NCI-H1092 (cell line): ENCODE measurements at regions not wholly inside any gene's neighbourhood (a gene's known extent, or its start where the extent isn't known, plus 50 kb on each side); places are given as distances from the start of the nearest gene placed in this dataset.

Source experiments
- DNase-seq: peaks from one replicate; lab custom pipeline; 2025; lab: John Stamatoyannopoulos, UW

DNA sequence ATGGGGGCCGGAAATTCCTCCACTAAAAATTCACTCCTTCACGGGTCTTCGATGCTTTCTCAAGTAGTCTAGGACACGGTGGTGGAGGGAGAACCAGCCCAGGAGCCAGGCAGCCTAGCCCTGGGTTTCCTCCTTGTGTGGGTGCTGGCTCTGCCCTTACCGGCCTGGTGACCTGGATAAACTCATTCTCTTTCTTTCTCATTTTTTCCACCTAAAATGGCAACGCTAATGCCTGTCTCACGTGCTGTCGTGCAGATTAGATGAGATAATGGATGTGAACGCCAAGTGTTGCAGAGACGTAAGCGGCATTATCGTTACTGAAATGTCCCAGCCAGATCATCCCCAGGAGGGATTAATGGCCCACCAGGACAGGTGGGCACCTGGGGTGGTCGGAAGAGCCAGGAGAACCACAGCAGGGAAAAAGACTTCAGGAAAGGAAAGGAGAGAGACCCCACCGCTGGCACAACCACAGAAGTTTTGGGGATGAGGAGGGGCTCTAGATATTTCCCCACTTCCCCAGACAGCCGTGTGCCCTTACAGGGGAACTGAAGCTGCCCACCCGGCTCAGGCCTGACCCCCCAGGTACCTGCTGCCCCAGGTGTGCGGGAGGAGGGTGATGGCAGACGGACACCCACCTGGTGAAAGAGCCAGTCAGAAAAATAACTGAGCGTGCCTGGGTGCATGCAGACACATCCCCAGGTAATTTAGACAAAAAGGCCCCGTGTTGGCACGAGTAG is 100.8 kb upstream of the ASAP2 start:
- DNase-seq, result no peak

GRCh38 chr2:9103663-9104277 is 100.3 kb upstream of the MBOAT2 start:
- DNase-seq, result no peak

DNA sequence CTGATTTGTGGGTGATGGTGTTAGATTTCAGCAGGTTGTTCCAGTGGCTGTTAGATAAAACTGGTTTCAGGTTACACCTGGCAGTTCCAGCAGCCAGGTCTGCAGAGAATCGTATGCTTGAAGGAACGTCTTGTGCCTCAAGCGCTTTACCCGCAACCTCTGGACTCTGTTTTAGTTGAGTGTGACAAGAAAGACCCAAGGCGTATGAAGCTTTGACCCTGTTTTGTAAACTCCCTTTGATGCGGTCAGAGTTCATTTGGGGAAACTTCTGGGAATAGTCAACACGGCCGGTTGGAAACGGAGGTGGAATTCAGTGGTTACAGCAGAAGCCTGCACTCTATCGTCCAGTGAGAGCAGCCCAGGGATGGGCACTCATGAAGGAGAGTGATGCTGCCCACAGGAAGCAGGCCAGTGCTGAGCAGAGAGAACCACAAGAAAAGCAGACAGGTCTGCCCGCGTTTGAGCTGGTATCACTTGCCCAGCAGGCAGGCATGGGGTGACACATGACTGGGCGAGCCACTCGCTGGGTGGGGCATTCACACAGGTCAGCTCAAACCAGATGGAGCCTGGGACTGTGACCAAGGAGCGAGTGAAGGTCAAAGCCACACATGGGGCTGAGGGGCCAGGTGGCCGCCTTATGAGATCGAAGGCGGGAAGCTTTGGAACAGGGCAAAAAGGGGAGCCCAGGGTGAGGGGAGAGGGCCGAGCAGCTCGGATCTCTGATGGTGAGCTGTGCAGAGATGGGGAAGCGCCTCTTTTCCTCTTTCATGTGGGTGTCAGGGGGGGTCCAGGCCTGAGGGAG is 99.6 kb upstream of the MBOAT2 start:
- DNase-seq, result no peak

DNA sequence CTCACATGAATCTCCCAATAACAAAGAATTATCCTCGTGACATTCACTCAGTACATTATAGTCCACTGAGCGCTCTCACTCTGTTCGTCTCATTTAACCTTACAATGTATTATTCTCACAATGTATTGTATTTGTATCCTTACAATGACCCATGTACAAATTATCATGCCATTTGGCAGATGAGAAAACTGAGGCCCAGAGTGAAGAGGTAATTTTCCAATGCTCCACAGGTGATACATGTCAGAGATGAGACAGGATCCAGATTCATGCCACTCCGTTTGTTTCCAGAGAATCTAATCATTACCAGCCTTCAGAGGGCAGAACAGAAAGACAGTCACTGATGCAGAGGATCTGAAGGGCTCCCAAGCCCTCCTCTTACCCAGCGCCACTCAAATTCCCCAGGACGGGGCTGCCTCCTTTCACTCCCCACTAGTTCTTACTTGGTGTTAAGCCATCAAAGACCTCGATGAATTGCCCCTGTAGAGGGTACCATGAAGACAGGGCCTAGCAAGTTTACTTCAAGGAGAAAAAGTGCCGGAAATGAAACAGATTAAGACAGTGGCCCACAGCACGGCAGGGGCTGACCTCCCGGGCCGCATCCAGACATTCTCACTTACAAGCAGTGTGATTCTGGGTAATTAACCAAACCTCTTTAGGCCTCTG is 98.4 kb upstream of the MBOAT2 start:
- DNase-seq, result no peak

DNA sequence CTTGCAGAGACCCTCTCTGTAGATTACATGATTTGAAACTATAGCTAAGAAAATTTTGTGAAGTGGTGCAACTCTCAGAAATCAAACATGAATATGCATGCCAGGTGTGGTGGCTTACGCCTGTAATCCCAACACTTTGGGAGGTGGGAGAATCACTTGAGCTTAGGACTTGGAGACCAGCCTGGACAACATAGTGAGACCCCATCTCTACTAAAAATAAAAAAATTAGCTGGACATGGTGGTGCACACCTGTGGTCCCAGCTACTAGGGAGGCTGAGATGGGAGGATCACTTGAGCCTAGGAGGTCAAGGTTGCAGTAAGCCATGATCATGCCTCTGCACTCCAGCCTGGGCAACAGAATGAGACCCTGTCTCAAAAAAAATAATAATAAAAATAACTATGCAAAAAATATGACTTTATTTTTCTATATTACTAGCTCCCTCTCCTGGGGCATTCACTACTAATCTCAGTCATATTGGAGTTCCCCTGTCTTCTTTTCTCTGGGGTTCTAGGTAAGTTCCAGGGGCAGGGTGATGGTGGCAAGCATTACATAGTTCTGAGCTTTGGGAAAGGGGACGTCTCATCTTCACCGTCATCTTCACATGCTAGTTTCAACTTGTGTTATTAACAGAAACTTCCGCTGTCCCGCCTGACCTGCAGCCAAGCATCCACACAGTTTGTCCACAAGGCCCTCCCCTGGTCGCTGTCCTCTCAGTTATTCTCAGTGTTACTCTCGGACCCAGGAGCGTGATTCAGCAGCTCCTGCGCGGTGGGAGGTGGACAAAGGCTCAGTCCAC is 96.8 kb upstream of the MBOAT2 start:
- no peak for DNase-seq

- DNase-seq, result no peak
These were observed 95.9 kb upstream of the MBOAT2 start for GRCh38 chr2:9099341-9099751.

GRCh38 chr2:9097892-9098291 is 94.4 kb upstream of the MBOAT2 start:
- DNase-seq, result no peak

GRCh38 chr2:9097239-9097638 is 93.8 kb upstream of the MBOAT2 start:
- no peak for DNase-seq

- no peak for DNase-seq
These were observed 93.3 kb upstream of the MBOAT2 start for GRCh38 chr2:9096761-9097160.

DNA sequence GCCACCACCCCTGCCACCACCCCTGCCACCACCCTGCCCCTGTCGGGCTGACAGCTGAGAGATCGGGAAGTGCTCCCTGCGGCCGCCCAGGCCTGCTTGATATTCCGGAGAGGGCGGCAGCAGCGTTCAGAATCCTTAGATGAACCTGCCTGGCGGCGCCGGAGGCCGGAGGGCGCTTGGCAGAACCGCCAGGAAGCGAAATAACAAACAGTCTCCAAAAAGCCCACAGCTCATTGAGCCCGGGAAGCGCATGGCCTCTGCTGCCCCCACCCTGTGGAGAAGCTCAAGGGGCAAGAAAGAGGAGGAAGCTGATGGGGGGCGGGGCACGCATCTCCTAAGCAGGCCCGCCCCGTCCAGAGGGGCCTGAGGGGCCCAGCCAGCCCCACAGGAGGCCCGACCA is 92.2 kb upstream of the MBOAT2 start:
- DNase-seq, result no peak

DNA sequence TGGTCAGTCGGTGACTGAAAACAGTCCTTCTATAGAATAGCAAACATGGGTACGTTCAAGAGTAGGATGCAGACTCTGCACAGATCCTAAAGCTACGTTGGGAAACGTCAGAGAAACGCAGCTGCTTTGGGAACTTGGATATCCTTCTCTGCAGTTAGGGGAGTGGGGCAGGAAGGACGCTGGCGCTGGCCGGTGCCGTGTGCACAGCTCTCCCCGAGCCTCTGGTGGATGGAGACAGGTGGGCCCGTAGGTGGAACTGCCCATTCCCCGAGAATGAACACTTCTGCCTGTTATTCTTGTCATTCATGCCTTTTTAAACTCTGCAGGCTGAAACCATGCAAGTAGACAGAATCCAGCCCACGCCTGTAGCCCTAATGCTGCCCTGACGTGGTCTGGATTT is 91.7 kb upstream of the MBOAT2 start:
- no peak for DNase-seq

DNA sequence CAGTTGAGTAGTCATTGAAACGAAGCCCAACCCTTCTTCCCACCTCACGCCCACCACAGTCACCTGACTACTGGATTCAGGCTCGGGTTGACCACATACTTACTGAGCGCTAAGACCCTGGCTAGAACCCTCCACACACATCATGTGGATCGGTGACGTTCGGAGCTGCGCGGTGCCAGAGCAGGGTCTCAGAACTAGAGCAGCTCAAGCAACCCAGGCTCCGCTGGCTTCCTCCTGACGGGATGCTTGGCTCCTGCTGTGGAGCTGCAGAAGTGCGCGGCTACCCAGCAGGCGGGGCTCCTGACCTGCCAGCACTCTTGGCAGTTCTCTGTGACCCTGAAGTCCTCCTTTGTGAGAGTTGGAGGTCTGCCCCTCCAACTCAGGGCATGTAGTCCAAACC is 90.6 kb upstream of the MBOAT2 start:
- no peak for DNase-seq

GRCh38 chr2:9093324-9093723 is 89.8 kb upstream of the MBOAT2 start:
- no peak for DNase-seq

GRCh38 chr2:9092383-9093282 is 89.1 kb upstream of the MBOAT2 start:
- DNase-seq, result no peak

- DNase-seq, result no peak
These were observed 88.3 kb upstream of the MBOAT2 start for GRCh38 chr2:9091811-9092210.

DNA sequence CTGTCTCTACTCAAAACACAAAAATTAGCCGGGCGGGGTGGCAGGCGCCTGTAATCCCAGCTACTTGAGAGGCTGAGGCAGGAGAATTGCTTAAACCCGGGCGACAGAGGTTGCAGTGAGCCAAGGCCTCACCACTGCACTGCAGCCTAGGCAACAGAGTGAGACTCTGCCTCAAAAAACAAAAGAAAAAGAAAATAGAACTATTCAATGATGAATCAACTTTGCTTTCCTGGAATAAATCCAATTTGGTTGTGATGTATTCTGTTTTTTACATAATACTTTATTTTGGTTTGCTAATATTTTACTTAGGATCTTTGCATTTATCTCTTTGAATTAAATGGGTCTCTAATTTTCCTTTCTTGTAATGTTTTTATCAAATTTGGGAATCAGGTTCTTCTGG is 86.3 kb upstream of the MBOAT2 start:
- no peak for DNase-seq

DNA sequence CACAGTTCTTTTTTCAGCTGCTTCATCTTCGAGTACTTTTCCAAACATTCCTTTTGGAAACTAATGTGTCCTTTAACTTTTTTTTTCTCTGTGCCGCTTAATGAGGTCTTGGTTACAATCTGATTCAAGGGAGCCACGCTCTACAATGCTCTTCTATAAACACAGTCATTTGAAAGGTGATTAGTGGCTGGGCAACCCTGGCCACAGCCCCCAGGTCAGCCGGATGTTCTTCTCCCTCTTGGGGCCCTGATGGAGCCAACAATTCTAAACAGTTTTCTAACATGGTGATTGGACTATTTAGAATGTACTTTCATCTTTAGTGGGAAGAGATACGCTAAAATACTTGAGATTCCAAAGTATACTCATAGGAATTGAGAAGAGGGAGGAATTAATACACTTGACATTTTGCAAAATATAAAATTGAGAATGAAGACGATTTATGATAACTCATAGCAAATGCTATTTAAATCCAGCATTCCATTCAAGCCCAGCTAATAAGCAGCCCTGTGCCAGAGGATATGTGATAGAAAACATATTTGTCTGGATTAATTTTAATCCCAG is 83.7 kb upstream of the MBOAT2 start:
- no peak for DNase-seq

DNA sequence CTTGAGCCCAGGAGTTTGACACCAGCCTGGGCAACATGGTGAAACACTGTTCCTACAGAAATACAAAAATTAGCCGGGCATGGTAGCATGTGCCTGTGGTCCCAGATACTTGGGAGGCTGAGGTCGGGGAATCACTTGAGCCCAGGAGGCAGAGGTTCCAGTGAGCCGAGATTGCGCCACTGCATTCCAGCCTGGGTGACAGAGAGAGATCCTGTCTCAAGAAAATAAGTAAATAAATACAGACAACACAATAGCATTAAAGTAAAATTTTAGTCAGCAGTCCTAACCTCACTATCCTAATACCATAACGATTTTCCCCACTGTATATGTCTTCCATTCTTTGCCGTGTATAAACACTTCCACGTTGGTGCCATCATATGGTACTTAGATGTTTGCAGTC is 83.0 kb upstream of the MBOAT2 start:
- DNase-seq, result no peak

GRCh38 chr2:9085353-9085752 is 81.9 kb upstream of the MBOAT2 start:
- DNase-seq, result no peak

DNA sequence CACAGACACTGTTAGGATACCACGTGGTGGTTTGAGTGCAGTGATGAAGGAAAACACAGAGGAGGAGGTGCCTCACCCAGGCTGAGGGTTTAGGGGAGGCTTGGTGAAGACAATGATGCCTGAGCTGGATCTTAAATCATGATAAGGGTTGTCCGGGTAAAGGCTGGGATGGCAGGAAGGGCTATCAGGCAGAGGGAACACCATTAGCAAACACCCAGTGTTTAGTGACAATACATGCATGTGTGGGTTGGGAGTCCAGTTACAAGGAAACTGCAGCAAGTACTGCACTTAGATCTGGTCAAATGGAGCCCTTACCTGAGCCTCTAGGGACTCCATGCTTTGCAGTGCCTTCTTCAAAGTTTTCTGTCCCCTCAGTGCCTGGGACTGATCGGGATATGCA is 79.8 kb upstream of the MBOAT2 start:
- no peak for DNase-seq
